ENCODE measurements at regions not wholly inside any gene's neighbourhood (a gene's known extent, or its start where the extent isn't known, plus 50 kb on each side); places are given as distances from the start of the nearest gene placed in this dataset.

GRCh38 chr5:126172812-126173211 is 250.4 kb upstream of the GRAMD2B start:
- TF ChIP-seq, protein P1, sequence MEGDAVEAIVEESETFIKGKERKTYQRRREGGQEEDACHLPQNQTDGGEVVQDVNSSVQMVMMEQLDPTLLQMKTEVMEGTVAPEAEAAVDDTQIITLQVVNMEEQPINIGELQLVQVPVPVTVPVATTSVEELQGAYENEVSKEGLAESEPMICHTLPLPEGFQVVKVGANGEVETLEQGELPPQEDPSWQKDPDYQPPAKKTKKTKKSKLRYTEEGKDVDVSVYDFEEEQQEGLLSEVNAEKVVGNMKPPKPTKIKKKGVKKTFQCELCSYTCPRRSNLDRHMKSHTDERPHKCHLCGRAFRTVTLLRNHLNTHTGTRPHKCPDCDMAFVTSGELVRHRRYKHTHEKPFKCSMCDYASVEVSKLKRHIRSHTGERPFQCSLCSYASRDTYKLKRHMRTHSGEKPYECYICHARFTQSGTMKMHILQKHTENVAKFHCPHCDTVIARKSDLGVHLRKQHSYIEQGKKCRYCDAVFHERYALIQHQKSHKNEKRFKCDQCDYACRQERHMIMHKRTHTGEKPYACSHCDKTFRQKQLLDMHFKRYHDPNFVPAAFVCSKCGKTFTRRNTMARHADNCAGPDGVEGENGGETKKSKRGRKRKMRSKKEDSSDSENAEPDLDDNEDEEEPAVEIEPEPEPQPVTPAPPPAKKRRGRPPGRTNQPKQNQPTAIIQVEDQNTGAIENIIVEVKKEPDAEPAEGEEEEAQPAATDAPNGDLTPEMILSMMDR (IDR thresholded peaks at IDR 0.05) = no peak
- no peak for TF ChIP-seq POLR2A (IDR thresholded peaks at IDR 0.05)
